IPS DF 4.7 (cell line): ENCODE measurements at regions not wholly inside any gene's neighbourhood (a gene's known extent, or its start where the extent isn't known, plus 50 kb on each side); places are given as distances from the start of the nearest gene placed in this dataset.

Experiments used
- DNase-seq: peaks from one replicate; pipeline ENCODE4 v3.0.0-alpha.2; 2013; ENCODE audit warnings: low spot score; ENCODE audit errors: extremely low read depth

- DNase-seq: no peak
These were observed 138.3 kb upstream of the ST6GAL2 start for GRCh38 chr2:107024269-107024668.

GRCh38 chr2:107025291-107025857, 139.4 kb upstream of the ST6GAL2 start:
- no peak for DNase-seq

- no peak for DNase-seq
These were observed 140.0 kb upstream of the ST6GAL2 start for GRCh38 chr2:107025869-107026380.

- no peak for DNase-seq
These were observed 141.2 kb upstream of the ST6GAL2 start for GRCh38 chr2:107027205-107027604.

GRCh38 chr2:107027810-107028209, 141.8 kb upstream of the ST6GAL2 start:
- no peak for DNase-seq

- no peak for DNase-seq
These were observed 142.7 kb upstream of the ST6GAL2 start for GRCh38 chr2:107028661-107029060.

GRCh38 chr2:107036293-107036692, 150.3 kb upstream of the ST6GAL2 start:
- DNase-seq: no peak

- no peak for DNase-seq
These were observed 176.2 kb upstream of the ST6GAL2 start for GRCh38 chr2:107062173-107062572.

- DNase-seq: no peak
These were observed 176.7 kb upstream of the ST6GAL2 start for GRCh38 chr2:107062599-107063220.

- no peak for DNase-seq
These were observed 177.3 kb upstream of the ST6GAL2 start for GRCh38 chr2:107063228-107063627.

- no peak for DNase-seq
These were observed 178.8 kb upstream of the ST6GAL2 start for GRCh38 chr2:107064750-107065149.

- DNase-seq: no peak
These were observed 182.3 kb upstream of the ST6GAL2 start for GRCh38 chr2:107068069-107068916.

- DNase-seq: no peak
These were observed 183.9 kb upstream of the ST6GAL2 start for GRCh38 chr2:107069890-107070289.

- DNase-seq: no peak
These were observed 186.4 kb upstream of the ST6GAL2 start for GRCh38 chr2:107072150-107072940.

- no peak for DNase-seq
These were observed 192.6 kb upstream of the ST6GAL2 start for GRCh38 chr2:107078584-107078983.

- DNase-seq: no peak
These were observed 200.5 kb upstream of the ST6GAL2 start for GRCh38 chr2:107086497-107086896.

GRCh38 chr2:107088156-107088555, 202.2 kb upstream of the ST6GAL2 start:
- no peak for DNase-seq

- DNase-seq: no peak
These were observed 205.3 kb upstream of the ST6GAL2 start for GRCh38 chr2:107091163-107091864.

- DNase-seq: no peak
These were observed 207.5 kb upstream of the ST6GAL2 start for GRCh38 chr2:107093426-107093957.

- DNase-seq: no peak
These were observed 208.6 kb upstream of the ST6GAL2 start for GRCh38 chr2:107094450-107094986.
